RWPE2 (cell line): ENCODE measurements at regions not wholly inside any gene's neighbourhood (a gene's known extent, or its start where the extent isn't known, plus 50 kb on each side); places are given as distances from the start of the nearest gene placed in this dataset.

Source experiments
- ATAC-seq: fragments of 200-7000 bp; cut with Tn5 transposase; 3 replicates; pipeline ENCODE4 v1.9.1; 2021; ENCODE audit warnings: low read depth
- DNase-seq: peaks from one replicate; pipeline ENCODE4 v3.0.0-alpha.2; 2020; ENCODE audit warnings: low spot score
- H3K27ac ChIP-seq: fragments of 450-650 bp; 2 replicates; pipeline ENCODE4 v1.5.1; 2017; ENCODE audit warnings: mild to moderate bottlenecking; ENCODE audit not compliant: poor library complexity, severe bottlenecking
- H3K27me3 ChIP-seq: fragments of 250-450 bp; sonication (Bioruptor Pico); 2 replicates; pipeline ENCODE4 v1.5.1; 2021; ENCODE audit warnings: mild to moderate bottlenecking, moderate library complexity; ENCODE audit not compliant: insufficient read depth, poor library complexity, severe bottlenecking
- H3K36me3 ChIP-seq: fragments of 250-450 bp; sonication (Bioruptor Pico); 2 replicates; pipeline ENCODE4 v1.5.1; 2020; ENCODE audit warnings: low read depth, mild to moderate bottlenecking, moderate library complexity
- H3K4me1 ChIP-seq: fragments of 250-450 bp; sonication (Bioruptor Pico); 2 replicates; pipeline ENCODE4 v1.5.1; 2021; ENCODE audit warnings: mild to moderate bottlenecking, moderate library complexity; ENCODE audit not compliant: insufficient read depth, poor library complexity, severe bottlenecking
- H3K4me3 ChIP-seq: fragments of 250-450 bp; sonication (Bioruptor Pico); 2 replicates; pipeline ENCODE4 v1.5.1; 2021; ENCODE audit warnings: mild to moderate bottlenecking, moderate library complexity; ENCODE audit not compliant: severe bottlenecking
- H3K9me3 ChIP-seq: fragments of 250-450 bp; sonication (Bioruptor Pico); 2 replicates; pipeline ENCODE4 v1.5.1; 2021; ENCODE audit warnings: mild to moderate bottlenecking, moderate library complexity; ENCODE audit not compliant: severe bottlenecking
- TF ChIP-seq, protein P1 (sequence below): fragments of 450-650 bp; IDR thresholded peaks from one replicate; pipeline ENCODE4 v1.5.1; 2017; ENCODE audit warnings: mild to moderate bottlenecking, moderate library complexity; ENCODE audit not compliant: poor library complexity, severe bottlenecking

DNA sequence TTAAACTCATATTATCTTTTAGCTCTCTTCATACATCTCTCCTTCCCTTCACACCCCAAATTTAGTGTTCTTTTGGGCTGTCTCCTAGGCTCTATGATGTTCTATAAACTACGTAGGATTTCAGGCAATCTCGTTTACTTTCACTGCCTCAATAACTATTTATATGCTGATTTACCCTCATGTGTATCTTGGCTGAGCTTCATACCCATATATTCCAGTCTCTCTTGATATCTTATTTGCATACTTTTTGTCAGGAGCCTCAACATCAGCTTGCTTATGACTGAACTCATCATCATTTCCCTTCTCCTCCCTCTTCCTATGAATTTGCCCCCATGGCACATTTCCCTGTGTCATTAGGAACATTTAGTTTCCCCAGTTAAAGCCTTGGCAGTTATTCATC, 262.1 kb upstream of the FBXO33 start:
- DNase-seq (no peak), ATAC-seq (no peak)
- no peaks in the 10 kb centered on the region for H3K4me1 ChIP-seq
- no peak overlapping the region for H3K4me3 ChIP-seq
- H3K9me3 ChIP-seq: no peaks in the 10 kb centered on the region
- TF ChIP-seq, protein P1, sequence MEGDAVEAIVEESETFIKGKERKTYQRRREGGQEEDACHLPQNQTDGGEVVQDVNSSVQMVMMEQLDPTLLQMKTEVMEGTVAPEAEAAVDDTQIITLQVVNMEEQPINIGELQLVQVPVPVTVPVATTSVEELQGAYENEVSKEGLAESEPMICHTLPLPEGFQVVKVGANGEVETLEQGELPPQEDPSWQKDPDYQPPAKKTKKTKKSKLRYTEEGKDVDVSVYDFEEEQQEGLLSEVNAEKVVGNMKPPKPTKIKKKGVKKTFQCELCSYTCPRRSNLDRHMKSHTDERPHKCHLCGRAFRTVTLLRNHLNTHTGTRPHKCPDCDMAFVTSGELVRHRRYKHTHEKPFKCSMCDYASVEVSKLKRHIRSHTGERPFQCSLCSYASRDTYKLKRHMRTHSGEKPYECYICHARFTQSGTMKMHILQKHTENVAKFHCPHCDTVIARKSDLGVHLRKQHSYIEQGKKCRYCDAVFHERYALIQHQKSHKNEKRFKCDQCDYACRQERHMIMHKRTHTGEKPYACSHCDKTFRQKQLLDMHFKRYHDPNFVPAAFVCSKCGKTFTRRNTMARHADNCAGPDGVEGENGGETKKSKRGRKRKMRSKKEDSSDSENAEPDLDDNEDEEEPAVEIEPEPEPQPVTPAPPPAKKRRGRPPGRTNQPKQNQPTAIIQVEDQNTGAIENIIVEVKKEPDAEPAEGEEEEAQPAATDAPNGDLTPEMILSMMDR: no peak
- H3K36me3 ChIP-seq: no peaks in the 10 kb centered on the region
- H3K27me3 ChIP-seq: peaks cover 7% of the 10 kb centered on the region
- no peak overlapping the region for H3K27ac ChIP-seq

DNA sequence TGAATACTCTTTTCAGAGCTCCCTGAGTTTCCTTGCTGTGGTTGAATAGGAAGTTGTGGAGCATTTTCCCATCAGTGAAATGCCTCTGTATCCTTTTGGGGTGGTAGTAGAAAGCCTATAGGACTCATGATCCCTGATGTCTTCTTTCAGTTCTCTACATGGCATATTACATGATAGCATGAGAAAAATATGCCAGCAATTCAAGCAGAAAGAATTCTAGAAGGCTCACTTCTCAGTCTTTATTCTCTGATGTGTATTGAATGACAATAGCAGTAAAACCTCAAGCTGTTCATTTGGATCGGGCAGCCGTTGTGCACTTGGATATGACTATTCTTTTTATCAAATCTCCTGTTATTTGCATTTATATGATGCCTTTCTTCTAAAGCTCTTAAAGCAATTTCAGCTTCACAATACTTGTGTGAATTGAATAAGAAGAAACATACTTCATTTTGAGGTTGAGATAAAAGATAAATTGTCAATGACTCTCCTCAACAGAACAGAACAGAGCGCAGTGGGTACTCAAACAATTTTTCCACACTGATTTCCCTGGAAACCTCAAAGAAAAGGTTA, 251.5 kb upstream of the FBXO33 start:
- no peak overlapping the region for H3K27ac ChIP-seq
- DNase-seq (no peak), ATAC-seq (no peak)
- no peaks in the 10 kb centered on the region for H3K27me3 ChIP-seq
- no peaks in the 10 kb centered on the region for H3K4me1 ChIP-seq
- H3K9me3 ChIP-seq: no peaks in the 10 kb centered on the region
- H3K4me3 ChIP-seq: no peak overlapping the region
- TF ChIP-seq, protein P1: no peak
- H3K36me3 ChIP-seq: no peaks in the 10 kb centered on the region

DNA sequence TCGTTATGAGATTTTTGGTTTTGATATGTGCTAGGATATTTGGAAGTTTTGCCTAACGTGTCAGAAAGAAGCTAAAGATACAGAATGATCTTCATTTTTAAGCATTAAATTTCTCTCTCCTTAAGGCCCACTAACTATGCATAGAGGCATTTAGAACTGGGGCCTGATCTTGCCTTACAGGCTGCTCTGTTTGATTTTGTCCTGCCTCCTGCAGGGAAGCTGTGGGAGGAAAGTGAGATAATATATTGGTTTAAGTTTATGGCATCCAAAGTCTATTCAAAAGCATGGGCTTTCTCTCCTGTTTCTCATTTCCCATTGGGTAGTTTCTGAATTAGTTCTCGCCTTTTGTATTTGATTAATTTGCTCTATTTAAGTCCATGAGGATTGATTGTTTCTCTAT, 250.3 kb upstream of the FBXO33 start:
- TF ChIP-seq, protein P1: no peak
- ATAC-seq (no peak), DNase-seq (no peak)
- Histone ChIP-seq H3K4me3 (no peak overlapping the region), H3K27ac (no peak overlapping the region), H3K4me1 (no peaks in the 10 kb centered on the region), H3K27me3 (no peaks in the 10 kb centered on the region), H3K9me3 (no peaks in the 10 kb centered on the region), H3K36me3 (no peaks in the 10 kb centered on the region)

DNA sequence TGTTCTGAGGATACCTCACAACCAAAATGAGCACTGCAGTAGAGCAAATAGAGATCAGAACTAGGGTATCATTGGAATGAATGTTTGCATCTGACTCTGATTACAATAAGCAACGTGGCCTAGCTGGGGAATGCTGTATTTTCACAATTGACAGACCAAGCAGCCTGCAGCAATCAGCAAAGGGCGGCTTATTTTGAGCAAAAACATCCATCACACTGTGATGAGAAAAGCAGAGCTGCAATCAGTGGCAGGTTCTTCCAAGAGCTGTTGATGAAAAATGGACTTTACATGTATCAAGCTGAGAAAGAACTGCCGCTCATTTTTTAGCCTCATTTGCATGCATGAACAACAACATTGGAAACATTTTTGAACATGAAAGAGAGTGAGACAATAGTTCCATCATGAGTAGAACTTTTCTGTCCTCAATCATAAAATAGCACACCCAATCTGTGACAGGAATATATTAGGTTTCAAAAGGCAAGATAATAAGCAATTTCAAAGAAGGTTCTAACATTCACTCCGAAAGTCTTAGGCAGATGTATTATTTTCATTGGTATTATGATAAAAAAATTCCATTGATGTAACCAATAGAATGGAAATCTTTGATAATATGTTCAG, 249.7 kb upstream of the FBXO33 start:
- Histone ChIP-seq H3K9me3 (no peaks in the 10 kb centered on the region), H3K27me3 (no peaks in the 10 kb centered on the region), H3K27ac (no peak overlapping the region), H3K4me3 (no peak overlapping the region), H3K36me3 (no peaks in the 10 kb centered on the region), H3K4me1 (no peaks in the 10 kb centered on the region)
- no peak for DNase-seq
- TF ChIP-seq, protein P1: no peak
- no peak for ATAC-seq

DNA sequence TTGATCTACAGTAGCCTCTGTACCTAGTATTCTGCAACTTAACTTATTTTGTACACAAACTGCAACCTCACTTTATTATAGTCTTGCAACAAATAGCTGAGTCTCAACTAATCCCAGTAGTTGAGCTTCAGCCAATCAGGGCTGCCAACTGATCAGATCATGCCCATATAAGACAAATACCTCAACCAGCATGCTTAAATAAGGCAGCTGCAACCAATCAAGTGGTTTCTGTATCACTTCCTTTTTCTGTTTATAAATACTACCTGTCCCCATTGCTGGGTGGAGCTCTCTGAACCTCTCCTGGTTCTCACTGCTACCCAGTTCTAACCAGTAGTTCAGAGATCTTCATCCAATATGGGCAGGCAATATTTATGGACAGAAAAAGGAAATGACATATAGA, 248.5 kb upstream of the FBXO33 start:
- Histone ChIP-seq H3K27me3 (peaks cover 3% of the 10 kb centered on the region), H3K4me3 (no peak overlapping the region), H3K9me3 (no peaks in the 10 kb centered on the region), H3K4me1 (no peaks in the 10 kb centered on the region), H3K27ac (no peak overlapping the region), H3K36me3 (no peaks in the 10 kb centered on the region)
- ATAC-seq: no peak
- TF ChIP-seq, protein P1: no peak
- DNase-seq: no peak
